Testis (tissue), 2 donors: ENCODE measurements at regions not wholly inside any gene's neighbourhood (a gene's known extent, or its start where the extent isn't known, plus 50 kb on each side); places are given as distances from the start of the nearest gene placed in this dataset.
"Not testable (repeated sequence)": the region's sequence is repeated elsewhere in the genome, so short reads cannot be mapped to it uniquely, and the experiment has no call there.

Experiments used
- DNase-seq: peaks from one replicate; pipeline ENCODE4 v3.0.0-alpha.2; 2019
- H3K27ac ChIP-seq, 2 donors: fragments of 200-600 bp; sonication (generic); one replicate each; pipeline ENCODE4 v1.5.1; 2019
- H3K27me3 ChIP-seq: fragments of 200-600 bp; sonication (generic); one replicate; pipeline ENCODE4 v1.5.1; 2019
- H3K36me3 ChIP-seq: fragments of 200-600 bp; sonication (generic); one replicate; pipeline ENCODE4 v1.5.1; 2017; ENCODE audit warnings: low read depth; ENCODE audit errors: missing control alignments
- H3K4me1 ChIP-seq: fragments of 200-600 bp; sonication (generic); one replicate; pipeline ENCODE4 v1.5.1; 2019
- H3K4me3 ChIP-seq, 2 donors: fragments of 200-600 bp; sonication (generic); one replicate each; pipeline ENCODE4 v1.5.1; 2017 to 2019
- H3K9me3 ChIP-seq: fragments of 200-600 bp; sonication (generic); one replicate; pipeline ENCODE4 v1.5.1; 2017
- POLR2A ChIP-seq: fragments of 450-650 bp; IDR thresholded peaks from one replicate; pipeline ENCODE4 v1.6.1; 2017; ENCODE audit warnings: antibody characterized with exemption, mild to moderate bottlenecking, moderate library complexity
- WGBS, 2 donors: methylation state at CpG; one replicate each; pipeline ENCODE4 v1.1.5; 2018; 5-methylcytosine and 5-hydroxymethylcytosine counted together
- intact Hi-C: fragments of 100-400 bp; cut with DNase I; formaldehyde crosslinking; loops from one replicate; pipeline ENCODE4 v1.15.1; 2023; ENCODE audit warnings: low total_unique reads
- TF ChIP-seq, protein P1 (sequence below), 3 experiments: fragments of 450-650 bp in 2 of 3; fragments of 200-600 bp in 1 of 3; sonication (generic) in 1 of 3; IDR thresholded peaks; one replicate each; pipeline ENCODE4 v1.5.1; 2016 to 2019; ENCODE audit warnings: antibody characterized with exemption in 3 of 3, mild to moderate bottlenecking in 2 of 3, moderate library complexity in 1 of 3

DNA sequence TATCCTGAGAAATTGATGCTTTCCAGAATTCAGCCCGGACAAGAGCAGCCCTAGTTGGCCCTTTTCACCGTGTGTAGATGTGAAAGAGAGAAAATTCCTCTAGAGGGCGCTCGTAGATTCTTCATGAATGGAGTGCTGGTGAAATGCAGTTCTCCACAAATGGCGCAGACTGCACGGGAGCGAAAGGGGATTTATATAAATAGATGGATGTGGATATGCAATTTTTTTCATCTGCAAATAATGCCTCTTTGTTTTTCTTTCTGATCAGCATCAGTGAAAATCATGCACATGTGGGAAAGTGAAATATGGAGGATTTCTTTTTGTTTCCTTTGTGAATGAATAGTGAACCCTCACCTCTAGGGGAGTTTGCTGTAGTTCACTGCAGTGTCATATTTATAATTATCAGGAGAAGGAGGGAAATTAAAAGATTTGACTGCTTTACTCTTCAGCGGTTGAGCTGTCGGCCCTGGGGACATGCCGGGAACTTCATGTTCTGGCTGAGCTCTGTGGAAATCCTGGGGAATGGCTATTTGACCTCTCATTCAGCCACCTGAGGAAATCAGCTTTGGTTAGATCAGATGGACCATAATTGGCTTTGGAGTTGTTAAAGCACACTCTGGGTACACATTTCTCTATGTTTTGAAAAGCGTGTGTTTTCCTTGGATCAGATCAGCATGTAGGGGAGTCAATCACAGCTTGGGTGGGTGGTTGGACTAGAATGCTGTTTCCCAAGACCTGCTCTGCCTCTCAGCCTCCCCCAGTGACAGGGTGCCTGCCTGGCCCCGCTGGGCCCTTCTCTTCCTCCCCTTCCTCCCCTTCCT is 115.0 kb upstream of the SHISA3 start:
- H3K4me1 ChIP-seq = no peaks in the 10 kb centered on the region
- 8 to 13% methylated on average over 12 of the region's 12 CpGs for WGBS, 2 donors
- no peak overlapping the region for H3K27ac ChIP-seq
- H3K27me3 ChIP-seq = no peaks in the 10 kb centered on the region
- peak overlapping the region in 1 of 2 donors; percentile 9 for H3K4me3 ChIP-seq
- H3K9me3 ChIP-seq = no peaks in the 10 kb centered on the region
- DNase-seq = peak; percentile 79
- TF ChIP-seq, protein P1, sequence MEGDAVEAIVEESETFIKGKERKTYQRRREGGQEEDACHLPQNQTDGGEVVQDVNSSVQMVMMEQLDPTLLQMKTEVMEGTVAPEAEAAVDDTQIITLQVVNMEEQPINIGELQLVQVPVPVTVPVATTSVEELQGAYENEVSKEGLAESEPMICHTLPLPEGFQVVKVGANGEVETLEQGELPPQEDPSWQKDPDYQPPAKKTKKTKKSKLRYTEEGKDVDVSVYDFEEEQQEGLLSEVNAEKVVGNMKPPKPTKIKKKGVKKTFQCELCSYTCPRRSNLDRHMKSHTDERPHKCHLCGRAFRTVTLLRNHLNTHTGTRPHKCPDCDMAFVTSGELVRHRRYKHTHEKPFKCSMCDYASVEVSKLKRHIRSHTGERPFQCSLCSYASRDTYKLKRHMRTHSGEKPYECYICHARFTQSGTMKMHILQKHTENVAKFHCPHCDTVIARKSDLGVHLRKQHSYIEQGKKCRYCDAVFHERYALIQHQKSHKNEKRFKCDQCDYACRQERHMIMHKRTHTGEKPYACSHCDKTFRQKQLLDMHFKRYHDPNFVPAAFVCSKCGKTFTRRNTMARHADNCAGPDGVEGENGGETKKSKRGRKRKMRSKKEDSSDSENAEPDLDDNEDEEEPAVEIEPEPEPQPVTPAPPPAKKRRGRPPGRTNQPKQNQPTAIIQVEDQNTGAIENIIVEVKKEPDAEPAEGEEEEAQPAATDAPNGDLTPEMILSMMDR (IDR thresholded peaks at IDR 0.05) = peak; percentile 61 to 74 (median 72)
- TF ChIP-seq POLR2A = no peak
- intact Hi-C loops = loop anchor here (5.0 kb wide), 1 partner anchor 235 kb away; no protein-coding TSS in a partner anchor
- H3K36me3 ChIP-seq = no peaks in the 10 kb centered on the region

DNA sequence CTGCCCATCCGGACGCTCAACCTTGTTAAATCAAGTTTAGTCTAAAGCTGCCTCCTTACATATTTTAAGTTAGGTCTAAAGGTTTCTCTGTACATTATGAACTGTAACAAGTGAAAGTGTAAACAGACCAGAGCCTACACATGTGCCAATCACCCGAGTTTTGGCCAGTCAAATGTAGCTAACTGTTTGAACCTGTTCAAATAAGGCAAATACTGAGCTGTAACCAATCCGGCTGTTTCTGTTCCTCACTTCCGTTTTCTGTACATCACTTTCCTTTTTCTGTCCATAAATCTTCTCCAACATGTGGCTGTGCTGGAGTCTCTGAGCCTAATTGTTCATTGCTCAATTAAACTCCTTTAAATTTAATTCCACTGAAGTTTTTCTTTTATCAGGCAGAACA is 113.3 kb upstream of the SHISA3 start:
- no peak for DNase-seq
- WGBS, 2 donors = 86 to 90% methylated on average over 5 of the region's 5 CpGs
- Histone ChIP-seq H3K27me3 (no peaks in the 10 kb centered on the region), H3K4me3 (no peak overlapping the region), H3K9me3 (no peaks in the 10 kb centered on the region), H3K27ac (no peak overlapping the region), H3K4me1 (no peaks in the 10 kb centered on the region), H3K36me3 (no peaks in the 10 kb centered on the region)
- intact Hi-C loops = loop anchor here (5.0 kb wide), 1 partner anchor 233 kb away; no protein-coding TSS in a partner anchor
- TF ChIP-seq, protein P1 (IDR thresholded peaks at IDR 0.05) = no peak
- TF ChIP-seq POLR2A = no peak

DNA sequence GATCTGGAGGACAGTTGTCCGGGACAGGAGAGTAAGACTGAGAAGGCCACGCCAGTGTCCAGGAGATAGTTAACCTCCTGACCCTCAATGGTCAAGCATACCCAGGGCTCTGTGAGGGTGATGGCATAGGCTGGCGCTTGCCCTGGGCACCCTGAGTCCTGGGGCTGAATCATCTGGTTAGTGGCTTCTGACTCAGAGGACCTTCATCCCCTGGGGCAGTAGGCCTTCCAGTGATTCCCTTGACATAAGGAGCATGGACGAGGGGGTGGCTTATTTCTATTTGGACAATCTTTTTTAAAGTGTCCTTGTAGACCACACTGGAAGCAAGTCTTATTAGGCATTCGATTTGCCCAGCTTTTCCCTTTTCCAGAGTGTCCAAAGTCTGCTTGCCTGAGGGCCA is 108.4 kb upstream of the SHISA3 start:
- 84 to 86% methylated on average over 5 of the region's 5 CpGs for WGBS, 2 donors
- intact Hi-C loops = not testable (repeated sequence)

DNA sequence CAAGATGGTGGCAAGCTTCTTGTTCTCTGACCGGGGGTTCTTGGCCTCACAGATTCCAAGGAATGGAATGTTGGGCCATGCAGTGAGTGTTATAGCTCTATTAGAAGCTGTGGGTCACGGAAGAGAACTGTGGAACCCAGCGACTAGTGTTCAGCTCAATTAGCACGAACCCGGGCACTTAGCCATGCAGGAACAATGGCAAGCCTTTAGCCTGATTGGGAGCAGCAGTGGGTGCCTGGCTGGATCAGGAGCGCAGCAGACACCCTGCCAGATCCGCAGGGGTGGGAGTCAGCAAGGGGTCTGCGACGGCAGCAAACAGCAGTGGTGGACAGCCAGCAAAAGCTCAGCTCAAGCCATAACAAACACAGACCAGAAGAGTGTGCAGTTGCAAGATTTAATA is 105.1 kb upstream of the SHISA3 start:
- DNase-seq, H3K4me3 ChIP-seq, H3K36me3 ChIP-seq, H3K27ac ChIP-seq, intact Hi-C loops, H3K27me3 ChIP-seq, H3K9me3 ChIP-seq, H3K4me1 ChIP-seq: not testable (repeated sequence)
- WGBS, 2 donors = 93% methylated on average over 9 of the region's 9 CpGs

More for the DNA sequence above, 108.4 kb upstream of the SHISA3 start:
- not testable (repeated sequence) for H3K27ac ChIP-seq, H3K4me3 ChIP-seq, H3K36me3 ChIP-seq, H3K9me3 ChIP-seq, DNase-seq, H3K27me3 ChIP-seq, H3K4me1 ChIP-seq

DNA sequence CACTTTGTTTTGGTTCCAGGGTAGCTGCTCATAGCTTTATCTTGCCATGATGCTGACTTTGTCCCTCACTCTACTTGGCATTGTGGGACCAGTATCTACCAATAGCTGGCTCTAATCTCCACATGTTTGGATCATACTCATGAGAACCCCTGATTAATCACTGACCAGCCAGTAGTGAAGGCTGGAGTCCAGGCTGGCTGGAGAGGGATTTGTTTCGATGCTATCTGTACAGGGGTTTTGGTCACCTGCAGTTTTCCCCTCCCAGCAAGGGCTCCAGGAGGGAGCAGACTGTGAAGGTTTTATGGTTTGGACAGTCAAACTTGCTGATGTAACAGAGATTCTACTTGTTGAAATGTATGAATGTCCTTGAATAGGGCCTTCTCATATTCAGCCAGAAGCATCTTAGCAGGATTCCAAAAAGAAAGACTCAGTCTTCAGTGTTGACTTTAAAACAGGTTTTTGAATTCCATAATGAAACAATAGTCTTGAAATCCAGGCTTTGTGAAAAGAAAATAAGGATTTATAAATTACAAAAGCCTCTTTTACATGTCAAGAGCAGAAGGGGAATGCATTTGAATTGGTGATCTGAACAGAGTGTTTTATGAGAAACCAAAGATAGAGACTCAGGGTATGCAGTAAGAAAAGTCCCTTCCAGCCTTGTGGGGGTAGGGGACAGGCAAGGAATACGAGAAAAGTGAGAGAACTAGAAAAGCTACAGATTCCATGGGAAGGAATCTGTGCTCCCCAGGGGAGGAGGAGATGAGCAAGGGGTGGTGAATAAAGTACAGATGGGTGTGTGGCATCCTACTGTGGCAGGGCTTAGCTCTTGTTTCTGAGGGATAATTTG is 103.1 kb upstream of the SHISA3 start:
- Histone ChIP-seq H3K27ac (no peak overlapping the region), H3K4me1 (no peaks in the 10 kb centered on the region), H3K9me3 (no peaks in the 10 kb centered on the region), H3K27me3 (no peaks in the 10 kb centered on the region), H3K4me3 (no peak overlapping the region), H3K36me3 (no peaks in the 10 kb centered on the region)
- 86 to 88% methylated on average over 2 of the region's 2 CpGs for WGBS, 2 donors
- intact Hi-C loops = no loop called here
- no peak for DNase-seq
- TF ChIP-seq POLR2A = no peak
- TF ChIP-seq, protein P1 (IDR thresholded peaks at IDR 0.05) = no peak
